GM18508 (cell line): ENCODE measurements at regions not wholly inside any gene's neighbourhood (a gene's known extent, or its start where the extent isn't known, plus 50 kb on each side); places are given as distances from the start of the nearest gene placed in this dataset.
A peak's percentile ranks its signal among the peaks of the same experiment; 100 is the strongest.

Experiments
- ATAC-seq: cut with Tn5 transposase; IDR thresholded peaks from one replicate; pipeline ENCODE4 v1.9.1; 2021; ENCODE audit warnings: moderate number of reproducible peaks; ENCODE audit not compliant: insufficient read depth, unreplicated experiment

DNA sequence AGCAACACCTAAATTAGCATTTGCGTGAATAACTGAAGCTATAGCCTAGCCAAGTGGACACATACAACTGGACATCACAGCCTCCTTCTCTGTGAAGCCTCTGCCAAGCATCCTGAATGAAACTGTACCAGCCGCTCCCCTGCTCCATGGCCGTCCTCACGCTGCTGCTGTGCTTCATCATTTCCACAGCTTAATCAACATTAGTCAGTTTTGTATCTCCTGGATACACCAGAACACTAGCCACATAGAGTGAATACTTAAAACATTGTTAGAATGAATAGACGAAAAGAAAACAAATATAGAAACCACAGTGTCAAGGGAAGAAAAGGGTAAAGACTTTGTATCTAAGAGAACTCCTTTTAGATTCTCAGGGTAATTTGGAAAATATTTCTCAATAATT lies 1526.9 kb downstream of the EFNB2 start:
- ATAC-seq, result no peak

DNA sequence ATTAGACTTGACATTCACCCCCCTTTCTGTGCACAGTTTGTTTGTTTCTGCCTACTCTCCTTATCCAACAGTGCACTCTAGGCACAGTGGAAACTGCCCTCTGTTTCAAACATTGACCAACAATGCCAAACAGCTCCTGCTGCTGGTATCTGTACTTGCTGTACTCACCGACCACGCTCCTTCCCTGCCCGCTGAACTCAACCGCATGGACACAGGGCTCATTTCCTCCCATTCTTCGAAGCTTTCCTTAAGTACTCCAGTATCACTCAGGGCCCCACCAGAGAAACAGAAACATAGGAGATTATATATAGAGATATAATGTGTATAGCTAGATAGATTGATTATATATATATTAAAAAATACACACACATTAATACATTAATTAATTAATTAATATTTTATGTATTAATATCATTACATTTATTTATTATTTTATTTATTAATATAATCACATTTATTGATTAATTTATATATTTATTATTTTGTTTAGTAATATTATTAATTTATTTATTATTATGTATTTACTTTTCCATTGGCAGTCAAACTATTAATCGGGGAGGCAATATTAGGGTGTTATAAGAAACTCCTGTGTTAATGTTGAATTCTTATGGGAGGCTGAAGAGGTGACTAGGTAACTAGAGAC lies 1528.2 kb downstream of the EFNB2 start:
- ATAC-seq, result no peak

DNA sequence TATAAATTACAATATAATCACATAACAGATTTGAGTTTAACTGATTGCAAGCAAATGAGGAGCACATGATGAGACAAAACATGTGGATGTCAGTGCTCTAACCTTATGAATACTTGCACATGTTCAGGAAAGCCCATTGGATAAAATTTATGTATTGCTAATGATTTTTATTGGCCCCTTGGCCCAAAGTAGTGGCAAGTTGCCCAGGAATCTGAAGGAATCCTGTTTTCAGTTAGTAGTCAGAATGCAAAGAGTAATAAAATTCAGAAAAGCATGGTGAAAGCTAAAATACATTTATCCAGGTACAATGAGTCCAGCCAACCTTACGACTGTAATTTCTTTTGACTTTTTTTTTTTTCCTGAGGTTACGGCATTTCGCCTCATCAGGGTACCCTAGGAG lies 1539.4 kb downstream of the EFNB2 start:
- ATAC-seq, result no peak

DNA sequence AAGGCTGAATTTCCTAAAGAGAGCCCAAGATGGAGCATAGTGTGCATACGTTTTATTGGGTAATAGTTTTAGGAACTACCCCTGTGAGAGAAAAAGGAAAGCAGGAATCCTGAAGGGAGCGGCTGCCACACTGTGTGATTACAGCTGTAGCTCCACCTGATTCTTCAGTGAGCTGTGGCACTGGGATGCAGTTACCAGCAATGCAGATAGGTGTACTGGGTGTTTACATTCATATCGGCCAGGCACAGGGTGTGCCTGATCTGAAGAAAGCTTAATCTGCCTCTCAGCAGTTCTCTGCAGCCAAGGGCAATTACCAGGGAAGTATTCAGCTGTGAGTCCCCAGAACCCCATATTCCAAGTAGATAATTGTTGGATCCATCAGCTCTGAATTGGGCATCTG lies 1541.8 kb downstream of the EFNB2 start:
- no peak for ATAC-seq

GRCh38 chr13:104987621-104988020 lies 1547.8 kb downstream of the EFNB2 start:
- ATAC-seq, result no peak

DNA sequence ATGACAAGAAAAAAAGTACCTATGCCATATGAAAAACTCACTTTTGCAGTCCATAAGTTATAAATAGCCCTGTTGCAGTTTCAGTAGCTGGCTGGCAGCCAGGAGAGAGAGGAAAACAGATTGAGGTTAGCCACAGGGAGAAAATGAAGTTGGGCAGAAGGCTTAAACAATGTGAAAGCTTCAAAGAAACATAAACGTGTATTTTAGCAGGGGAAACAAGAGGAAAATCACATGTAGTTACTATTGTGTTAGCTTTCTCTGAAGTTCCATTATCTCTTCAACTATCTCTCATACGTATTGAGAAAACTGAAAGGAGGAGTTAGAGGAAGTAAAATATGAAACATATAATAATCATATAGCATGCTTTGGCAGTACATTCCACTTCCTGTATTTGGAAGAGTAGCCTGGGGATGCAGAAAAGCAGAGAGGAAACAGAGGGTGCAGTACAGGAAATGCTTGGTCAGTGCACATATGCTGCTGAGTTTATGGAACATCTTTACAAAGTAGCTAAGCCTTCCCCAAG lies 1551.1 kb downstream of the EFNB2 start:
- ATAC-seq, result peak; percentile 68

DNA sequence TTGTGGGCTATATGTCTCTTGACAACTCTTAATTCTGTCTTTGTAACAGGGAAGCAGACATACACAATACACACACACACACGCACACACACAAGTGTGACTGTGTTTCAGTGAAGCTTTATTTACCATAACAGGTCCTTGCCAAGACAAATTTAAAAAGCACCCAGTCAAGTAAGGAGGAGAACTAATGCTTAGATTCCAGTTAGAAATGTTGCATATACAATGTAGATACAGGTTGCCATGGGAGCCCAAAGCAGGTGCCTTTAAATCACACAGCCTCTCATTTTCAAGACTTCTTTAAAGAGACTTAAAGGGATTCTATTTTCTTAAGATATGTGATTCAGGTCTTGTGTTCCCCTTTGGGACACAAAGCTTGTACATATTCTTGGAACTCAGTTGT lies 1551.9 kb downstream of the EFNB2 start:
- ATAC-seq, result no peak

GRCh38 chr13:104980586-104980985 lies 1554.9 kb downstream of the EFNB2 start:
- no peak for ATAC-seq

DNA sequence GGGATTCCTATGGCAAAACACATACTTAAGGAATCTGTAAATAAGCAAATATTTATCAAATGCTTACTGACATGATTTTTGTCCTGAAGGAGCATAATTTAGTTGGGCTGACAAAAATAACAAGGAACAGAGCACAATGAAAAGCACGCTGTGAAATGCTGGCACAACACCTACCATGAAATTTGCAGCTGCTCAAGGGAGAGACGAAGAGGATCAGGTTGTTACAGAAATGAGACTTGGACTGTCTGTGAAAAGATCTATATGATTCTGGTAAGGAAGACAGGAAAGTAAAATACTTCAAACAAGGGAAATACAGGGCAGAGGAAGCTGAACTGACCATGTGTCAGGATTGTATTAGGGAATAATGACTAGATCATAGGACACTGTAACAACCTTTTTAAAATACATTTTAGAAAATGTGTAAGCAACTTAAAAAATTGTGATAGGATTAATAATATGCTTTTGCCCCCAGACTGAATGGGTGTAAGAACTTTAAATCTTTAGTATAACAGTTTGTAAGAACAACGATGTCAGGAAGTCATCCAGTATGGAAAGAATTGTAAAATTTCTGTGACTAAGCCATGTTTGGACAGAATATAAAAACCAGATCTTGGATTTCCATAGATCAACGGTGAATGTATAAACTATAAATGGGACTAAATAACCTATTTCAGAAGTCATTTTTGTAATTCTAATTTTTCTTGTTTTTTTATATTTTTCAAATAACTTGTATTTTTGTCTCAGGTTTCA lies 1556.0 kb downstream of the EFNB2 start:
- ATAC-seq, result no peak

DNA sequence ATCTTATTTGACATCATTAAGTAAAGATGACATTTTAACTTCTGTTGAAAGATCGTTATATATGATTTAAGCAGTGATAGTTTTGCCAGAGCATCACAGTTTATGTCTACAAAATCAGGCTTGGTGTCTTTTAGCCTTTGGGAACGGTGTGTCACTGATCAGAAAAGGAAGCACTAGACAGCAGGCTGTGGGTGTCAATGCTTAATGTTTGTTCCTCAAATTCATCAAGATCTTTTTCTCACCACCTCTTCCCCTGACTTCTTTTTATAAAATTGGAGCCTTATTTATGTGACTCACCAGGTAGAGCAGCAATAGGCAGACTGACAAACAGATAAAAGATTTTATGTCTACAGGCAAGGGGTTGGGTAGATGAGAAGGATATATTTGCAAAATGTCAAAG lies 1558.5 kb downstream of the EFNB2 start:
- ATAC-seq, result no peak

DNA sequence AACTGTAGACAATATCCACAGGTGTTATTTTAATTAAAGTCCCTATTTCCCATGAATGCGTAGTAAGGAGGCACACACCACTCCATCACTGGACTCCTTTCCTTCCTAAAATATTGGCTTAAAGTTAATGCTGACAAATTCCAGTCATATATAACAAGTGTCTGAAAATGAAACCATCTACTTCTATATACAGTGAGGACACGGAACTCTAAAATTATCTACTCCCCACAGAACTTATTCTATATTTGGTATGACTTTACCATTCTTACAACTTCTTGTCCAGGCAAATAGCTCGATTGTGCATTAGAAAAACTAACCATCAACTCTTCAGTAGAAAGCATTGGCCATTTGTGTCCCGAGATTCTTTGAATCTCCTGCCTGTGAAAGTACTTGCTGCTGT lies 1560.2 kb downstream of the EFNB2 start:
- ATAC-seq, result no peak

DNA sequence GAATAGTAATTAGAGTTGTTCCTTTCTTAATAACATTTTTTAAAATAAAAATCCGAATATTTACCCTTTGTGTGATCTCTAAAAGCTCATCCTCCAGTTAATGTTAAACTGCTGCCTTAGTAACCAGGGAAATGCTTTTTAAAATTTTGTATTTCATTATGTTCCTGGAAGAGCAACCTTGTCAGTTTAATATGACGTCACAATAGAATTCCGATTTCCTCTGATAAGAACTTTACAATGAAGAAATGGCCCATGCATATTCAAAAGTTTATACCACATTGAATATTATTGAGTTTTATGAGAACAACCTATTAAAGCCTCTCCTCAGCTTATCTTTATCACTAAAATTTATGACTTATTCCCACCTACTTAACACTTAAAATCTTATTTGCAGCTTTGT lies 1566.6 kb downstream of the EFNB2 start:
- no peak for ATAC-seq

GRCh38 chr13:104967836-104968630 lies 1567.4 kb downstream of the EFNB2 start:
- ATAC-seq, result no peak

DNA sequence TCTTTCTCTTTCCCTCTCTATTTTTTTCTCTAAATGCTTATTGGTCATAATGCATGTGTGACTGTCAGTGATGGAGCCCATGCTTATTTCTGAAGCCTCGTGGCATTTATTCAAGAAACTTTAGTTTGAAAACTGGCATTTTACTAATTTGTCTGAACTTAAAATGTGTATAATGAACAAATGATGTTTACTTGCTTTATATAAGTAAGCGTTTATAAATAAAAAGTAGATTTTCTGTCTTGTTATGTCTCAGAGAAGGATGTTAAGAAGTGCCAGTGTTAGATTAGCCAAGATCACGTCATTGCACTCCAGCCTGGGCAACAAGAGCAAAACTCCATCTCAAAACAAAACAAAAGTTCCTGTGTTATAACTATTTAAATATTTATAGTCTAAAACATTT lies 1568.1 kb downstream of the EFNB2 start:
- no peak for ATAC-seq

DNA sequence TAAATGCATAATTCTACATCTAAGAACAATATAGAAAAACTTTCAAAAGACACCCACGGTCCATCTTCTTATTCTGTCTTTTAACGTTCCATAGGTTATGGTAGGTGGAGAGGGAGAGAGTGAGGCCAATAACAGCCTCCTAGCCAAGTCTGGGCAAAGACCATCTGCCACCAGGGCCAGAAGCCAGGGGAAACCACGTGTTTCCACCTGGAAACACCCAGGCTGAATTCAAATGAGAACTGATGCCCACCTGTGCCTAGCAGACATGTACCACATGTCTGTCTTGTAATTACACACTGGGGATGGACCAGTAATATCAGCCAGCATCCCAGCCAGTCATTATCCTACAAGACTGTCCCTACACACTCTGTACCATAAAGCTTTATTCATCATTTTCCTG lies 1573.1 kb downstream of the EFNB2 start:
- ATAC-seq, result no peak

GRCh38 chr13:104961246-104961645 lies 1574.2 kb downstream of the EFNB2 start:
- no peak for ATAC-seq

GRCh38 chr13:104954210-104954609 lies 1581.3 kb downstream of the EFNB2 start:
- no peak for ATAC-seq

DNA sequence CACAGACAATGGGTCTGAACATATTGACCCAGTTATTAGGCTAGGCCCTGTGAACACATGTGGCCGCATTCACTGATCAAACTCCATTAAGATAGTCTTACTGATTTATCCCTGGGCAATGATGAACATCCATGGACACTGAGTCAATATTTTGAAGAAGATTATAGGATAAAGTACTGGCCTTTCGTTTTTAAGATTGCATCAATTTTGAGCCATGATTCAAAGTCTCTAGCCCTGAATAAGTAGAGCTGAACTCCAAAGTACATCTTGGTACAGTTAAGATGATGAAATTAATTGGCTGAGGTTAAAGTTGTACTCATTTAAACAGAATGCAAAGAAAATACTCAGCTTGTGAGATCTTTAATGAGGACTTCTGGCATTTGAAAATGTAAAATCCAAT lies 1581.9 kb downstream of the EFNB2 start:
- ATAC-seq, result no peak

GRCh38 chr13:104949840-104950740 lies 1585.4 kb downstream of the EFNB2 start:
- ATAC-seq, result no peak

DNA sequence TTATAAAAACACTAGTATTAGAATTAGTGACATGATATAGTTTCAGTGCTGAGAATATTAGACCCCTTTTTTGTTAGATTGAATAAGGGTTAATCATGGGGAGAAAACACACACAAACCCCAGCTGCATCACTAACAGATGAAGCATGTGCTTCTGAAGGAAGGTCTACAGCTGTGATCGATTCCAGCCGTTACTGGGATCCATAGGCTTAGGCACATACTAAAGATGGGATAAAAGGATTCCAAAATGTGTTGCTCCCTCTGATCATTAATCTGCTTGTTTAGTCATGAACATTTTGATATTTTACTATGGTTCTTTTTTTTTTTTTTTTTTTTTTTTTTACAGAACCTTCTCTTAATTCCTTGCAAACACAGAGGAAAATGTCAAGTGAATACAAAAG lies 1591.3 kb downstream of the EFNB2 start:
- no peak for ATAC-seq
